ENCODE measurements at regions not wholly inside any gene's neighbourhood (a gene's known extent, or its start where the extent isn't known, plus 50 kb on each side); places are given as distances from the start of the nearest gene placed in this dataset.

- no peak for TF ChIP-seq ZBTB40 (IDR thresholded peaks at IDR 0.05; ENCODE audit: borderline replicate concordance)
These were observed 584.0 kb downstream of the ADGRL2 start (continued) for GRCh38 chr1:82384776-82385175.

GRCh38 chr1:82377201-82377884 lies 576.6 kb downstream of the ADGRL2 start:
- intact Hi-C loops (cut with micrococcal nuclease; ENCODE audit: unreplicated experiment) (no loop called here), in situ Hi-C loops (cut with MboI) (no loop called here)
- H3K9ac ChIP-seq (ENCODE audit: control insufficient read depth, insufficient read depth, low read length) = no peak overlapping the region
- WGBS (ENCODE audit: insufficient coverage, insufficient replicate concordance, low lambda C conversion rate, missing lambda C conversion rate) = 0% methylated on average over 5 of the region's 5 CpGs
- POLR2A ChIA-PET = interaction anchor here (0.9 kb wide), 1 partner anchor 174 kb away, joined by 3 read pairs; no protein-coding TSS in a partner anchor
- no TSS peak for BruUV-seq (replicated peaks)
- no peak overlapping the region for H3K4me2 ChIP-seq (ENCODE audit: control insufficient read depth, insufficient read depth)
- H3K36me3 ChIP-seq (ENCODE audit: control insufficient read depth in 2 of 2, insufficient read depth in 2 of 2, low read length in 1 of 2) = no peaks in the 10 kb centered on the region
- FAIRE-seq = no peak
- H3K4me3 ChIP-seq = no peak overlapping the region
- H3K27me3 ChIP-seq (replicated peaks in 1 of 2; ENCODE audit: control insufficient read depth in 2 of 2, insufficient read depth in 2 of 2, low read length in 1 of 2) = no peaks in the 10 kb centered on the region
- no peak overlapping the region for H3K27ac ChIP-seq (ENCODE audit: control insufficient read depth, insufficient read depth)
- SMC1A ChIA-PET (ENCODE audit: uncharacterized antibody, unreplicated experiment) = interaction anchor here (0.8 to 1.5 kb wide), 4 partner anchors 9 to 253 kb away, joined by 3 to 8 read pairs (median 4); no protein-coding TSS in a partner anchor
- no peaks in the 10 kb centered on the region for H3K9me3 ChIP-seq (replicated peaks; ENCODE audit: control insufficient read depth, insufficient read depth, low read length)
- no peak for ATAC-seq
- H3K79me2 ChIP-seq (ENCODE audit: control insufficient read depth, insufficient read depth, low read length) = no peaks in the 10 kb centered on the region
- TF ChIP-seq PAX5 (IDR thresholded peaks at IDR 0.05; ENCODE audit: borderline replicate concordance, low read depth, low read length) (no peak), ZZZ3 (IDR thresholded peaks at IDR 0.05; ENCODE audit: control insufficient read depth, insufficient read length, low read depth) (no peak), ZNF217 (IDR thresholded peaks at IDR 0.05) (no peak), FOXK2 (IDR thresholded peaks at IDR 0.05) (no peak), IRF4 (IDR thresholded peaks at IDR 0.05; ENCODE audit: low read depth, low read length) (no peak), HCFC1 (IDR thresholded peaks at IDR 0.05; ENCODE audit: low read length) (no peak), WRNIP1 (IDR thresholded peaks at IDR 0.05; ENCODE audit: borderline replicate concordance, low read depth, low read length) (no peak), SIX5 (IDR thresholded peaks at IDR 0.05; ENCODE audit: low read depth, low read length, severe bottlenecking) (no peak), NBN (IDR thresholded peaks at IDR 0.05) (no peak), NFYB (IDR thresholded peaks at IDR 0.05; ENCODE audit: insufficient read depth, low read depth, low read length) (no peak), EGR1 (IDR thresholded peaks at IDR 0.05; ENCODE audit: borderline replicate concordance in 1 of 2, low read depth in 2 of 2, low read length in 2 of 2) (no peak), SUPT20H (IDR thresholded peaks at IDR 0.05; ENCODE audit: borderline replicate concordance, control insufficient read depth, low read depth, low read length) (no peak), ZNF24 (IDR thresholded peaks at IDR 0.05) (no peak)
- no peaks in the 10 kb centered on the region for H3K4me1 ChIP-seq (ENCODE audit: control insufficient read depth, insufficient read depth, low read length)
- CTCF ChIA-PET = interaction anchor here (0.6 to 1.1 kb wide), 4 partner anchors 8 to 287 kb away, joined by 3 read pairs; no protein-coding TSS in a partner anchor
- RAD21 ChIA-PET (ENCODE audit: unreplicated experiment) = no interaction called here
- no peak overlapping the region for H2AFZ ChIP-seq (ENCODE audit: control insufficient read depth, low read depth, low read length)
- no peak for DNase-seq (ENCODE audit: low read depth, low spot score)
- H4K20me1 ChIP-seq (ENCODE audit: control insufficient read depth, insufficient read depth) = no peaks in the 10 kb centered on the region
